Dendritic cell treated with granulocyte-macrophage colony-stimulating factor and Interleukin-4, amounts not matched to agents 40 ng/mL and 50 ng/mL, for 4 days (primary cell): ENCODE measurements at regions not wholly inside any gene's neighbourhood (a gene's known extent, or its start where the extent isn't known, plus 50 kb on each side); places are given as distances from the start of the nearest gene placed in this dataset.
"Not testable (repeated sequence)": the region's sequence is repeated elsewhere in the genome, so short reads cannot be mapped to it uniquely, and the experiment has no call there.

Experiments
- H3K27ac Mint-ChIP-seq: one replicate; pipeline ENCODE4 v1.8.0; 2022; ENCODE audit warnings: mild to moderate bottlenecking, mixed read lengths
- H3K27me3 Mint-ChIP-seq: one replicate; pipeline ENCODE4 v1.8.0; 2022; ENCODE audit warnings: mild to moderate bottlenecking, mixed read lengths
- H3K36me3 Mint-ChIP-seq: one replicate; pipeline ENCODE4 v1.8.0; 2022; ENCODE audit warnings: low read depth, mixed read lengths
- H3K4me1 Mint-ChIP-seq: one replicate; pipeline ENCODE4 v1.8.0; 2022; ENCODE audit warnings: low read depth, mixed read lengths
- H3K4me3 Mint-ChIP-seq: one replicate; pipeline ENCODE4 v1.8.0; 2022; ENCODE audit warnings: mild to moderate bottlenecking, moderate library complexity, mixed read lengths
- H3K9me3 Mint-ChIP-seq: one replicate; pipeline ENCODE4 v1.8.0; 2022; ENCODE audit warnings: mixed read lengths
- intact Hi-C: fragments of 100-400 bp; cut with micrococcal nuclease; formaldehyde crosslinking; loops from one replicate; pipeline ENCODE4 v1.15.0; 2022

DNA sequence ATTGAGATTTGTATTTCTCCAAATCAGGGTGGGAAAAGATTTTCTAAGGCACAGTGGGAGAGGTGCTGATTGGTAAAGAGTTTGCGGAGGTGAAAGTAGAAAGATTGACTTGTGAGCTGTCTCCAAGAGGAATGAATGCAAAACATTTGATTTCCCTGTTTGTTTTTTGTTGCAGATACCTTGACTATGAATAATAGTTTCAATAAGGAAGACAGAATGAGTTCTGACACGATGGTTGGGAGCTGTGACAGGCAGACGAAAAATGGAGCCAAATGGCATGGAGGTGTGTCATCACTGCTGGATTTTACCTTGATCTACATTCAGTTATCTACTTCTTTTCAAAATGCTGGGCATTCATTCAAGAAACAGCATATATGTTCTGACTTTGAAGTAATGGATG, 145.1 kb downstream of the NFKBIZ start:
- Mint-ChIP-seq H3K4me3 (no peak overlapping the region), H3K9me3 (no peaks in the 10 kb centered on the region), H3K27me3 (no peaks in the 10 kb centered on the region), H3K4me1 (peaks cover 12% of the 10 kb centered on the region), H3K27ac (no peak overlapping the region), H3K36me3 (no peaks in the 10 kb centered on the region)
- intact Hi-C loops, result no loop called here

DNA sequence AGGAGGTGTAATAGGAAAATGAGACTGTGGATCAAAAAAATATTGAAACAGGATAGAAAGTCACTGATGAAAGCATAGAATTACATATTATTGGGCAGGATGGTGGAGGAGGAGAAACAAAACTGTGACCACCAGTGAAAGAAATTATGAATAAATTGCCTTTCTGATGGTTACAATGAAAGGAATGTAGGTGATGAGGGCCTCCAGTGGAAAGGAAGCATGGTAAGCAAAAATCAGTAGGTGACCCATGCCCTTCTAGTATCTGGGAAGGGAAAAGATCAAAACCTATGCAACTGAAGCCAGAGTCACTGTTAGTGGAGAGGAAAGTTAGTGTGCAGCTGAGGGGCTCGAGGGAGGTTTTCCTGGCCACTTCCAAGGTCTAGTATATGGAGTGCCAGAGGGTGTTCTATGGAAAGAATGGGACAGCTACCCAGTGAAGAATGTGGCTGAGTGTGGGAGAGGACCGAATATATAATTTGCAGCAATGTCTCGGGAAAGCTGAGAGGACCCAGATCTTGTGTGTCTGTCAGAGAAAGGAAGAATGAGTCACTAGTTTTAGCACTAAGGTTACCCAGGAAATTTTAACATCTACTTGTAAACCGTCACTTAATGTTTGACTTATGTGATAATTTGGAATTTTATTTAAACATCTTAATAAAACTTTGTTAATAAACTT, 146.2 kb downstream of the NFKBIZ start:
- Mint-ChIP-seq H3K9me3 (no peaks in the 10 kb centered on the region), H3K27ac (no peak overlapping the region), H3K36me3 (no peaks in the 10 kb centered on the region), H3K4me3 (no peak overlapping the region), H3K4me1 (peaks cover 5% of the 10 kb centered on the region), H3K27me3 (peaks cover 2% of the 10 kb centered on the region)
- intact Hi-C loops, result no loop called here

DNA sequence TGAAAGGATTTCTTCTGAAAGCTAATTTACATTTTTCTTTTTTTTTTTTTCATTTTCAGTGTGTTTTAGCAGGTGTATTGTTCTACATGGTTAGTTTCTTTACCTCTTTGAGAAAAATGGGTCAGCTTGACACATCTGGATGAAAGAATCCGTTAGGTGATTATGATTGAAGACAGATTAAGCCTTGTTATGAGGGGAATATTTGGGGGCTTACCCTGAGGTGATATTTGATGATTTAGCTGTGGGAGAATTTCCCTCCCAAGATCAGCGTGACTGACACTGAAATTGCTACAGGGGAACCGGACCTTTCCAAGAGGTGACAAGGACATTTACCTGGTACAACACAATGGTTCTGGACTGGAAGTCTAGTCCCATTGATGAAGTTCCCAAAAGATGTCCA, 147.5 kb downstream of the NFKBIZ start:
- Mint-ChIP-seq H3K36me3 (no peaks in the 10 kb centered on the region), H3K9me3 (no peaks in the 10 kb centered on the region), H3K4me1 (peaks cover 5% of the 10 kb centered on the region), H3K4me3 (no peak overlapping the region), H3K27me3 (peaks cover 2% of the 10 kb centered on the region), H3K27ac (no peak overlapping the region)
- intact Hi-C loops, result no loop called here

DNA sequence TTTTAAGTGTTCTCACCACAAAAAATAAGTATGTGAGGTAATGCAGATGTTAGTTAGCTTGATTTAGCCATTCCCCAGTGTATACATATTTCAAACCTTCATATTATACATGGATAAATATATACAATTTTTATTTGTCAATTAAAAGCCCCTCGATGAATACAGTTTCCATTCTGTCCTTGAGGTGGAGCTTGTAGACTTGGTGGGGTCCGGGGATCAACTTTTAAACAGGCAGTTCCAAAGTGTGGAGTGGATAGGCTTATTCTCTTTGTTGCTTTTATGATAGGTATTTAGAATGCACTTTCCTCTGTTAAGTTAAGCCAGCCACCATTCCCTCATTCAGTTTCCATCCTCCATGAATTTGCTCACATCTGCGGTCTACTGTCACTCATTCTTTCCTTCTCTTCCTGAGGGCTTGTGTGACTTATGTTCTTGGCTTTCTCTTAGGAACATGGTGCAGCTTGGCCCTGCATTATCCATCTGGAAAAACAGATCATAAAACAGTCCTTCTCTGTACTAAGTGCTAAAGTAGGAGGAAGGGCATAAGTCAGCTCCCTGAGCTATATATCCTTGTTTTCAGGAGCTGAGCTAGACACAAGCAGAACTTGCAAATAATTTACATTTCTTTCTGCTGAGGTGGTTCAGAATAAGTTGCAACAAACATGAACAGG, 149.1 kb downstream of the NFKBIZ start:
- H3K4me1 Mint-ChIP-seq, result peaks cover 5% of the 10 kb centered on the region
- H3K27me3 Mint-ChIP-seq, result peaks cover 2% of the 10 kb centered on the region
- no peak overlapping the region for H3K4me3 Mint-ChIP-seq
- intact Hi-C loops, result no loop called here
- no peak overlapping the region for H3K27ac Mint-ChIP-seq
- H3K9me3 Mint-ChIP-seq, result no peaks in the 10 kb centered on the region
- no peaks in the 10 kb centered on the region for H3K36me3 Mint-ChIP-seq

- Mint-ChIP-seq H3K27ac (no peak overlapping the region), H3K4me3 (no peak overlapping the region)
- intact Hi-C loops, result no loop called here
These were observed 150.0 kb downstream of the NFKBIZ start for GRCh38 chr3:101999177-101999779.

GRCh38 chr3:102000620-102001209, 151.4 kb downstream of the NFKBIZ start:
- Mint-ChIP-seq H3K27me3 (peaks cover 2% of the 10 kb centered on the region), H3K4me3 (no peak overlapping the region), H3K4me1 (no peaks in the 10 kb centered on the region), H3K9me3 (no peaks in the 10 kb centered on the region), H3K27ac (no peak overlapping the region), H3K36me3 (no peaks in the 10 kb centered on the region)
- intact Hi-C loops, result no loop called here

More at GRCh38 chr3:101999177-101999779, 150.0 kb downstream of the NFKBIZ start:
- Mint-ChIP-seq H3K4me1 (peaks cover 5% of the 10 kb centered on the region), H3K9me3 (no peaks in the 10 kb centered on the region), H3K27me3 (peaks cover 2% of the 10 kb centered on the region), H3K36me3 (no peaks in the 10 kb centered on the region)

DNA sequence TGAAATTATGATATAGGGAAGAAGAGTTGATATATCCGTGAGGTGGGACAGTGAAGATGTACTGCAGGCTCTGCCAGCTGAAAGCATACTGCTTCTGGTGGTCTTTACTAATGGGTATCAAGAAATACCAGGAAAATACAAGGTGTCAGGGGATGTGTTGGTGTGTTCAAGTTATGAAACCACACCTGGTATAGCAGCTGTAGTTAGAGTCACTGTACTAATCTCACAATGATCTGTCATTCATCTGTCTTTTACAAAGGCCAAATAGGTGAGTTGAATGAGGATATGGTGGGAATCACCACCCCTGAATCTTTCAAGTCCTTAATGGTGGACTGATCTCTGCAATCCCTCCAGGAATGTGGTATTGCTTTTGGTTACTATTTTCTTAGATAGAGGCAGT, 152.7 kb downstream of the NFKBIZ start:
- peaks cover 2% of the 10 kb centered on the region for H3K27me3 Mint-ChIP-seq
- no peaks in the 10 kb centered on the region for H3K9me3 Mint-ChIP-seq
- H3K4me3 Mint-ChIP-seq, result no peak overlapping the region
- intact Hi-C loops, result no loop called here
- no peak overlapping the region for H3K27ac Mint-ChIP-seq
- H3K4me1 Mint-ChIP-seq, result no peaks in the 10 kb centered on the region
- H3K36me3 Mint-ChIP-seq, result no peaks in the 10 kb centered on the region

- Mint-ChIP-seq H3K36me3 (no peaks in the 10 kb centered on the region), H3K4me1 (no peaks in the 10 kb centered on the region), H3K27ac (no peak overlapping the region), H3K4me3 (no peak overlapping the region), H3K9me3 (peaks cover 7% of the 10 kb centered on the region), H3K27me3 (peaks cover under 1% of the 10 kb centered on the region)
- intact Hi-C loops, result no loop called here
These were observed 155.2 kb downstream of the NFKBIZ start for GRCh38 chr3:102004561-102004960.

DNA sequence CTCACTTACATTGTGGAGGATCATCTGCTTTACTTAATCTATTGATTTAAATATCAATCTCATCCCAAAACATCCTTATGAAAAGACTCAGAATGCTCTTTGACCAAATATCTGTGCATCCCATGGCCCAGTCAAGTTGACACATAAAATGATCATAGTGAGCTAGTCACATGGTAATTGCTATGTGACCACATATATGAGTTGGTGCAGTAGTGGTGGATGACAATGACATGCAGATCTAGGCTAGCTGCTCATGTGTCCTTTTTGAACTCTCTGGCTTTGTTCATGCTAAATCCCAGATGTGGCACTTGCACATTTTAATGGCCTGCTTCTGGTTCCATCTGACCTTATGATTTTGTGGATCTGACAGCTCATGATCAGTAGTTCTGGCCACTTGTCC, 156.2 kb downstream of the NFKBIZ start:
- H3K36me3 Mint-ChIP-seq, result no peaks in the 10 kb centered on the region
- H3K27me3 Mint-ChIP-seq, result no peaks in the 10 kb centered on the region
- H3K4me1 Mint-ChIP-seq, result no peaks in the 10 kb centered on the region
- H3K27ac Mint-ChIP-seq, result no peak overlapping the region
- peaks cover 9% of the 10 kb centered on the region for H3K9me3 Mint-ChIP-seq
- no peak overlapping the region for H3K4me3 Mint-ChIP-seq
- intact Hi-C loops, result no loop called here

GRCh38 chr3:102006812-102007485, 157.6 kb downstream of the NFKBIZ start:
- Mint-ChIP-seq H3K4me1 (no peaks in the 10 kb centered on the region), H3K27me3 (no peaks in the 10 kb centered on the region), H3K9me3 (peaks cover 9% of the 10 kb centered on the region), H3K36me3 (no peaks in the 10 kb centered on the region), H3K27ac (no peak overlapping the region), H3K4me3 (no peak overlapping the region)
- intact Hi-C loops, result no loop called here

DNA sequence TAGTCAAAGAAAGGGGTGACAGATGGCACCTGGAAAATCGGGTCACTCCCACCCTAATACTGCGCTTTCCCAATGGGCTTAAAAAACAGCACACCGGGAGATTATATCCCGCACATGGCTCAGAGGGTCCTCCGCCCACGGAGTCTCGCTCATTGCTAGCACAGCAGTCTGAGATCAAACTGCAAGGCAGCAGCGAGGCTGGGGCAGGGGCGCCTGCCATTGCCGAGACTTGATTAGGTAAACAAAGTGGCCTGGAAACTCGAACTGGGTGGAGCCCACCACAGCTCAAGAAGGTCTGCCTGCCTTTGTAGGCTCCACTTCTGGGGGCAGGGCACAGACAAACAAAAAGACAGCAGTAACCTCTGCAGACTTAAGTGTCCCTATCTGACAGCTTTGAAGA, 159.1 kb downstream of the NFKBIZ start:
- H3K4me3 Mint-ChIP-seq, intact Hi-C loops, H3K9me3 Mint-ChIP-seq, H3K27me3 Mint-ChIP-seq, H3K4me1 Mint-ChIP-seq, H3K36me3 Mint-ChIP-seq, H3K27ac Mint-ChIP-seq: not testable (repeated sequence)

DNA sequence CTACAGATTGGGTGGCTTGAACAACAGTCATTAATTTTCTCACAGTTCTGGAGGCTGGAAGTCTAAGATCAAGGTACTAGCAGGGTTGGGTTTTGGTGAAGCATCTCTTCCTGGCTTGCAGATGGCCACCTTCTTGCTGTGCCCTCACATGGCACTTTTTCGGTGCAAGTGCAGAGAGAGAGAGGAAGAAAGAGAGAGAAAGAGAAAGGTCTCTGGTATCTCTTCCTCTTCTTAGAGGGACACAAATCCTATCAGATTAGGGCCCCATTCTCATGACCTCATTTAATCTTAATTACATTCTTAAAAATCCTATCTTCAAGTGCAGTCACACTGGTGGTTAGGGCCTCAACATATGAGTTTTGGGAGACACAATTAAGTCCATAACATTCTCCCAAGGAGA, 167.1 kb downstream of the NFKBIZ start:
- intact Hi-C loops, result no loop called here
- Mint-ChIP-seq H3K4me3 (no peak overlapping the region), H3K27ac (no peak overlapping the region), H3K36me3 (no peaks in the 10 kb centered on the region), H3K9me3 (peaks cover 8% of the 10 kb centered on the region), H3K27me3 (peaks cover 3% of the 10 kb centered on the region), H3K4me1 (peaks cover 23% of the 10 kb centered on the region)

DNA sequence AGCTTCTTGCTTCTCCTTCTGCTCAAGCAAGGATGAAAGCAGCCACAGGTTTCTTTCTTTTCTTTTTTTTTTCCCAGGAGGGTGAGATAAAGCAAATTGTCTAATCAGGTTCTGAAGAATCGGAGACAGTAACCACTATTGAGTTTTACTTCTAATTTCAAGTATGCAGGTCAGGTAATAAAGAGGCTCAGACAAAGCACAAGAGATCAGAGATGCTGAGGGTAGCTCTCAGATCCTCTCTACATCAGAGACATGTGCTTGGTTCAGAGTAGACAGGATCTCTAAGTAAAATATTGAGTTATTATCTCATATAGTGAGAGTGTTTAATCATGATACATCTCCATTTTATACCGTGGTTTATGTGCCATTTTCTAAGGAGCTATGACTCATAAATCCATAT, 168.5 kb downstream of the NFKBIZ start:
- no peak overlapping the region for H3K27ac Mint-ChIP-seq
- no peak overlapping the region for H3K4me3 Mint-ChIP-seq
- H3K4me1 Mint-ChIP-seq, result peaks cover 23% of the 10 kb centered on the region
- peaks cover 3% of the 10 kb centered on the region for H3K27me3 Mint-ChIP-seq
- intact Hi-C loops, result no loop called here
- H3K36me3 Mint-ChIP-seq, result no peaks in the 10 kb centered on the region
- H3K9me3 Mint-ChIP-seq, result peaks cover 8% of the 10 kb centered on the region

- Mint-ChIP-seq H3K27me3 (peaks cover 3% of the 10 kb centered on the region), H3K9me3 (peaks cover 8% of the 10 kb centered on the region), H3K4me3 (no peak overlapping the region), H3K36me3 (no peaks in the 10 kb centered on the region), H3K27ac (no peak overlapping the region), H3K4me1 (peaks cover 23% of the 10 kb centered on the region)
- intact Hi-C loops, result no loop called here
These were observed 169.2 kb downstream of the NFKBIZ start for GRCh38 chr3:102018551-102018950.
